HG03280 (cell line): ENCODE measurements at regions not wholly inside any gene's neighbourhood (a gene's known extent, or its start where the extent isn't known, plus 50 kb on each side); places are given as distances from the start of the nearest gene placed in this dataset.
"Not testable (repeated sequence)": the region's sequence is repeated elsewhere in the genome, so short reads cannot be mapped to it uniquely, and the experiment has no call there.

Experiments
- ATAC-seq: cut with Tn5 transposase; IDR thresholded peaks from one replicate; pipeline ENCODE4 v1.9.1; 2021; ENCODE audit warnings: mild to moderate bottlenecking, moderate library complexity; ENCODE audit not compliant: unreplicated experiment

DNA sequence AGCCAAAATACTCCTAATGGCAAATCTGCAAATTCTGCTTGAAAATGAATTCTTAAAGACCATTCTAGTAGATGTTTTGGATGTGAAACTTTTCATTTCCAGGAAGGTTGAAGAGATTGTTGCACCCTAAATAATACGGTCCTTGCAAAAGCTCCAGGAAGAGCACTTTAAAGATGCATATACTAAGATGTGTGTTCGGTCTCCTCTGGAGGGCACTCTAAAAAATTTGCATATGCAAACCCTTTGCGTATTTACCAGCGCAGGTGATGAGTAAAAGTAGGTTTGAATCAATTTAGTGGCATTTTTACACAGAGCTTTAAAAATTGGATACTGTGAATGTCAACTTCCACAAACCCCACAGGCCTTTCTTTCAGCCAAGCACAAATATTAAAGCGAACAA lies 378.1 kb upstream of the SORCS1 start:
- ATAC-seq, result no peak

DNA sequence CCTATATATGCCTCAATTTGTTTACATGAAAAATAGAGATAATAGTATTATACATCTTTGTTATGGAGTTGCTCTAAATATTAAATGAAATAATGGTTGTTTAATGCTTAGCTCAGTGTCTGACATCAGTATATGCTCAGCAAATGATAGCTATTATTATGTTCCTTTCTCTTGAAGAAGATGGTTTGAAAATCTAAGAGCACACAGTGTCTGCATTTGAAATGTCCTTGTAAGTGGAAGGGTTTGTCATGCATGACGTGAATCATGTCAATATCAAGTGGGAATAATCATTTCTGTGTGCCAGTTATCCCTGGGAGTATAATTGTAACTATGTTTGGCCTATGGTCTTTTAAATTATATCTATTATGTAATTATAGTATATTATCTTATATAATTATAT lies 377.5 kb upstream of the SORCS1 start:
- ATAC-seq, result no peak

DNA sequence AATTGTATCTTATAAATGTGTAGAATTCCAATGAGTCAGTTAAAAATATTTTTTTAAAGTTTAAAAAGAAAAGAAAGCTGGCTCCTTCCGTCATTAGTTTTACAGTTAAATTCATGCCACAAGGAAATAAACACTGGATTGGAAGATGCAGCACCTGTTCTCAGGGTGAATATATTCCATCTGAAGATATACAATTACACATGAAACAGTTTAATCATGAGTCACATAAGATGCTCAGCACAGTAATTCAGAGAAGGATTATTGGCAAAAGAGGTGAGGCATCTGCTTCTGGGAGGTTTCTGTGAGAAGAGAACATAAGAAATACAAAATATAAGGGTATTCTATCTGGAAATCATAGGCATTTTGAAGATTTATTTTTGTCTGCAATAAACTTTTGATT lies 376.5 kb upstream of the SORCS1 start:
- no peak for ATAC-seq

DNA sequence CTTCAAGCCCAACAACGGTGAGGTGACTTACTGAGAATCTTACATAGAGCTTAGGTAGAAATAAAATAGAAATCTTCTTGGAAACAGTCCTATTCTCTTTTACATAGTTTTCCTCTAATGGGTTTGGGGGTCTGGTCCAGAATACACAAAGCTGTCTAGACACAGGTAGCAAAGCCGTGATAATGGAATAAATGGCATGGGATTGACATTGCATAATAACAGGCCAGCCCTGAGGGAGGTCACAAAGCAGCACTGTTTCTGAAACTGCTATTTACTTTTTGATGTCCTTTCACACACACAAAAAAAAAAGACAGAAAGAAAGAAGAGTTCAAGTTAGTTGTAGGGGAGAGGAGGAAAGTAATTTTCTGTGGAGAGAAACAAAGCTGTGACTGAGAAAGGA lies 364.8 kb upstream of the SORCS1 start:
- ATAC-seq, result no peak

DNA sequence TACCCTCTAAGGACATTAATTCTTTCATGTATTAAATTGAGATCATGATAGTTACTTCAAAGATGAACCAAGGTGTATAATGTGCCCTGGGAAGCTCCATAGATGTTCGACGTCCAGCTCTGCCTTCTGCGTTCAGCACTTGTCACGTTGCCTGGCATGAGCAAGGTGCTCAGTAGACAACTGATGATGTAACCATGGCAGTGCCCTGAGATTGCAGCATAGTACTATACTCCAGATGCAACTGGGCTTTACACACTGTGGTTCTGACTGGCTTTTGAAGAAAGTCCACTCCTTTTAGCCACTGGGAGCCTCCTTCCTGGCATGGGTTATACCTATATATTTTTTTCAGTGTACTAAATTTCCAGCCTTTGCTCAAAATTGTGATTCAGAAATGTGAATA lies 355.8 kb upstream of the SORCS1 start:
- no peak for ATAC-seq

DNA sequence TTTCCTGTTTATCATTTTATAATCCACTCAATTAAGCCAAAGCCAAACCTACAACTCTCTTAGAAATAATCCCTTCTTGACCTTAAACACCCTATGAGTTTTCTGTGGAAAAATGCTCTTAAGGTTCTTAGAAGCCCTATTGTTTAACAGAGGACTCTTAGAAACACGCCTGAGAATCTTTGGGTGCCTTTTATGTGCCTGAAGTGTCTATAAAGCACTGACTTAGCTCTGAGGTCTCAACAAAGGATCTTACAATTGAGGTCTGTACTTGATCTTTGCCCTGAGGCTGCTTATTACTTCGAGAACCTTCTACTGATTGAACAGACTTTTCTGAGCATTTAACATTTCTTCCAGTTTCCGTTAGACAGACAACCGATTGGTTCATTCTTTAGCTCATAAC lies 353.3 kb upstream of the SORCS1 start:
- ATAC-seq, result no peak

DNA sequence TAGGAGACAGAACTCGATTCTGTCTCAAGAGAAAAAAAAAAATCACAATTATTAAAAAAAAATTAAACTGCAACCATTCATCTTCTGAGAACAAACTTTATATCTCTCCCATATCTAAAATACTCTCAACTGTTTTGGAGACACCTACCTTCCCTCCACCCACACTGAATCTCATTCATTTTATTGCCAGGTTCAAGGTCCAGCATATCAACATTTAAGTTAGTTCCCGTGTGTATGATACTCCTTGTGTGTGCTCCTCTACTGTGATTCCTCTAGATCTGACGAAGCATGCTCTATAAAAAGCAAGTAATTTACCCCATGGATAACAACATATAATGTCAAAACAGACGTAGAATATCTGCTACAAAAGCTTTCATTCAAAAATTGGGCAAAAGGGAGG lies 351.8 kb upstream of the SORCS1 start:
- no peak for ATAC-seq

DNA sequence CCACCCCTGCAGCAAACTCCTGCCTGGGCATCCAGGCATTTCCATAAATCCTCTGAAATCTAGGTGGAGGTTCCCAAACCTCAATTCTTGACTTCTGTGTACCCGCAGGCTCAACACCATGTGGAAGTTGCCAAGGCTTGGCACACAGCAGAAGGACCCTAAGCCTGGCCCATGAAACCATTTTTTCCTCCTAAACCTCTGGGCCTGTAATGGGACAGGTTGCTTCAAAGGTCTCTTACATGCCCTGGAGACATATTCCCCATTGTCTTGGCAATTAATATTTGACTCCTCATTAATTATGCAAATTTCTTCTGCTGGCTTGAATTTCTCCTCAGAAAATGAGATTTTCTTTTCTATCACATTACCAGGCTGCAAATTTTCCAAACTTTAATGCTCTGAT lies 339.5 kb upstream of the SORCS1 start:
- not testable (repeated sequence) for ATAC-seq

DNA sequence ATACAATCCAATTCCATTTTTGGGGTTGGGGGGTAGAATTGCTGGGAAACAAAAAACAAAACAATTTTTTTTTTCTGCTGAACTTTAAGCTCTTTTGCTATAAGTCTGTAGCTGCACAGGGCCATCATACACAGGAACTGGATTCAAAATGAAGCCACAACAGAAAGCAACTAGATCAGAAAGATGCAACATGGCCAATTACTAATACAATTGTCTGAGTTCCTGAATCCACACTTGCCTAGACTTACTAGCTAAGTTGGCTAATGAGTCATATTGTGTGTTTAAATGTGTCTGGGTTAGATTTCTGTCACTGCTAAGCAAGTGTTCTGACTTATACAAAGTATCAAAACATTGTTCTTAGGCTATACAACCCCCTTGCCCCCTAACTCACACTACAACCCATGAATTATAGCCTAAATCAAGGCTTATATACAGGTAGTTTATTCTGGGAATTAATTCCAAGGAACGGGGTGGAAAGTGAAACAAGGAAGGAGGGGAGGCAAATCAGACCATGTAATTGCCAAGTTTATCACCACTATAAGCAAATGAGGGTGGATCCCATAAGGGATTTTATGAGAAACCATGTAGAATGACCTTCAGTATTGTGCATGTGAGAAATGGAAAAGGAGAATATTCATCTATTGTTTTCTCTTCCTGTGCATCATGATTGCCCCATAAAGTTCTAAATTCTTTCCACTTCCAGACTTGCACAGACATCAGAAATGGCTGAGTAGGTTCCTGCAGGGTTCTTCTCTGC lies 337.9 kb upstream of the SORCS1 start:
- ATAC-seq, result no peak

DNA sequence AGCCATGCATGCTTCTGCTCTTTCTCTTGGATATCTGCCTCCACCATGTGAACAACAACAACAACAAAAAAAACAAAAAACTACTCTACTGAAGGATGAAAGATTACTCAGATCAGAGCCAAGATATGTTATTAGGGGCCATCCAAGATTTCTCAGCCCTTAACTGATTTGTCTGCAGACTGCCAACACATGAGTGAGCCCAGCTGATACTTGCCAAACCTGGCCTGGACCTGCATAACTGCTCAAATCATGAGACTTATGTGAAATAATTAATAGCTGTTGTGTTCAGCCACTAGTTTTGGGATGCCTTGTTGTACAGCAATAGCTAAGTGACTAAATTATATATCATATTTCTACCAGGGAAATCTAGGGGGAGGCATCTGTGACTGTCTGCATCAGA lies 334.5 kb upstream of the SORCS1 start:
- ATAC-seq, result no peak

DNA sequence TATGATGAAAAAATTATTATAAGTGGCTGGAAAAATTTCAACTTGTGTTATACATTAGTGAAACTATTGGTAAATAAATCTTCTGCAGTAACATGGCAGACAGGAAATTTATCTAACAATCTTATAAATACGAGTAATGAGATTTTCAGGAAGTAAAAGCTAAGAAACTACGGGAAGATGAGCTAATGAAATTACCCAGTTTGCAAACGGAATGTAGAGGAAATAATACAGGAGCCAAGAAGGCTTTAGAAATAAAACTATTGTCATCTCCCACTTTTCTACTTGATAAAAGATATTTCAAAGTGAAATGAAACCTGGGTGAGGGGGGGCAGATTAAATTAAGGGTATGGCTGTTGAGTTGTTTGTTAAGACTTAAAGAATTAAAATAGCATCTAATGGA lies 332.5 kb upstream of the SORCS1 start:
- ATAC-seq, result no peak

DNA sequence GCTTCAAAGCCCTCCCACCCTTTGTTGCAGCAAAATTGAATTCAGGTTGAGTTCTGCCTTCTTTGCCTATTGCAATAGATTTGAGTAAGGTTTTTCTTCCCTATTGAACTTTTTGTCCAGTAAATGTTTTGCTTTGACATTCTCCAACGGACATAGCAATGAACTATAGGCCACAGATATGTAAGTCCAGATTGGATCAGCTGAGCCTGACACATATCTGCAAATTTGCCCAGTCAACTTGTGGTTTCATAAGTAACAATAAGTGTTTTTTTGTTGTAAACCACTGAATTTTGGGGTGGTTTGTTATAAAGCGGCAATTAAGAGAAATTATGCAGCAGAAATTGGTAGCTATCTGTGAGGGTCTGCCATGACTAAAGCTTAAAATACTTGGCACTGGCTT lies 332.1 kb upstream of the SORCS1 start:
- no peak for ATAC-seq

DNA sequence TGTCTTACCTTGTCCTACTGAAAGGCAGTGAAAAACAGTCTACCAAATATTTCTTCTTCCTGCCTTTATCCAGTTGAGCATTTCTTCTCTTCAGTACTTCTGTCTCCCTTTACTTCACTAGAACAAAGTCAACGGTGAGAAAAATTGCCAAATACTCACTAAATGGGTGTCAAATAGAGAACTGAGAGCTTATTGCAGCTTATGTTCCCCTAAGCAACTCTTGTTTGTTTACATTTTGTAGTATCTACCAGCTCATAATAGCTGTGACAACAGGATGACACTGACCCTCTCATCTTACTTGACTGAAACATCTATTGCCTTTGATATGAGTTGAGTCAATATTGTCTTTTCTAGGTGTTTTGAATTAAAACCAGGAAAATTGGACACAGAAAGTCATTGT lies 327.9 kb upstream of the SORCS1 start:
- ATAC-seq, result no peak

DNA sequence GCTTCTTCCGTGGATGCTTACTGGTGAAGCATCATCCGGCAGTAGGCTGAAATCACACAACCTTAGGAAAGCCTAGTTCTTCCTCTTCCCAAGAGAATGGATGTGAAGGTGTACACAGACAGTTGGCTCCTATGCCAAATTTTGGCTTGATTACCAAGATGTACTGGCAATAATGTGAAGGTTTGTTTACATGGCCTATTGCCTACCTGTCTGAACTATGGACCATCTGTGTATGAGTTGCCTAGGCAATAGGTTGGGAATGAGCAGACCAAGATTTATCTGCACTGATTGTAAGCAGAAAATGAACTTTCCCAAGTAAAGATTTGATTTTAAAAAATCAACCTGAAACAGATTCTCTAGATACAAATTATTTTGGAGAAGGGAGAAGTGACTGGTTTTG lies 325.9 kb upstream of the SORCS1 start:
- ATAC-seq, result no peak

DNA sequence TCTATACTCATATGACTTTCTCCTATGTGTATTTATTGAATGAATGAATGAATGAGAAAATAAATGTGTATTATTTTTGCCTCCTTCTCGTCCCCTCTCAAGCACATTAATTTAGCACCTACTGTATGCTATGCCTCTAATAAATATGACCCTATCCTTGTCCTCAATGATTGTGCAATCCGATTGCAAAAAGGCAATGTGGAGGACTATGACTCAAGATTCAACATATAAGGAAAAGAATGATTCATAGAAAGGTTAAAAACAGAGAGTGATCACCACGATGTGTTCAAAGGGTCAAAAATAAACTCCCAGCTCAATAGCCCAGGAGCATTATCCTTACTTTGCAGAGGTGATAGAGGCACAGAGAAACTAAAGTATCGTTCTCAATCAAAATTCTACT lies 322.8 kb upstream of the SORCS1 start:
- ATAC-seq, result no peak

DNA sequence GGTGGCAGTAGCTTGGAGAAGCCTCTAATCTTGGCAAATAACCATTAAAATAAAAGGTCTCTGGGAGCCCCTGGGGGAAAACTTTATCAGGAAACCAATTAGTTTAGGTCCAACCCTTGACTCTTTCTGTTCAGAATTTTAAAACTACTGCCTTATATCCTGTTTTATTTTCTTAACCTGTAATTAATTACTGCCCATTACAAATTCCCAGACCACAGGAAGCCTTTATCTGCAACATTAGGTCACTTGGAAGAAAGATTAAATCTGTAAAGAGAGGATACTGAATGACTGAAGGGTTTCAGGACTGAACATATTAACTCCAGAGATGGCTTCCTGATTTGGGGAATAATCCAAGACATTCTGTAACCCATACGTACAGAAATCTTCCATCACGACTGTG lies 320.5 kb upstream of the SORCS1 start:
- ATAC-seq, result no peak

DNA sequence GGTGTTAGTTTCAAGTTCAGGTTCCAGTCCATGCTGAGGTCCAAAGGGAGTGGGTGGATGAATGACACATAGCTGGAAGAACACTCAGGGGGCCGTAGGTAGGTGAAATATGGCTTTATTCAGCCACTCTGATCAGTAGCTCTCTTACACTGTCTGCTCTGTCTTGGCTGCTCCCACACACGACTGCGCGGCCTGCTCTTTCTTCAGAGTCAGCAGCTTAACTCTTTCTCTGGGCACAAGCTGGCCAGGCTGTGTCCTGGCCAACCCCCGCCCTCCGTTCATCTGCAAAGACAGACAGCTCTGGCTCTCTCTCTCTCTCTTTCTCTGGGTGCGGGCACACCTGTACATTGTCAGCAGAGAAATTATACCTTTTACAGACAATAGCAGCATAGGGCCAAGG lies 317.4 kb upstream of the SORCS1 start:
- no peak for ATAC-seq

DNA sequence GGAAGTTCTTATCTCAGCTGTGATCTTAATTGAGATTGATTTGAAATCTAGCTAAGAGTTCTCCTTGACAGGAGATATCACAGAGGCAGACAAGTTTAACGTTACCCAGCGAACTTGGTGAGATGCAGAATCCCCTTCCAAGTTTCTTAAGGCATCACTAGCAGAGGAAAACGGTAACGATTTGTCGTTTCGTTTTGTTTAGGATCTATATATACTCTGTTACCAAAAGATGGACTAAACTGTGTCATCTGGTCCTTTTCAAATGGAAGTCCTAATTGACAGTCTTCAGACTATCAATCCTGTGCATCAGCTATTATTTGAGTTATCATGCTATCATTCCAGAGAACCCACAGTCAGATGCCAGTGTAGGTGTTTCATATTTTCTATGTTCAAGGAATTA lies 316.7 kb upstream of the SORCS1 start:
- no peak for ATAC-seq

DNA sequence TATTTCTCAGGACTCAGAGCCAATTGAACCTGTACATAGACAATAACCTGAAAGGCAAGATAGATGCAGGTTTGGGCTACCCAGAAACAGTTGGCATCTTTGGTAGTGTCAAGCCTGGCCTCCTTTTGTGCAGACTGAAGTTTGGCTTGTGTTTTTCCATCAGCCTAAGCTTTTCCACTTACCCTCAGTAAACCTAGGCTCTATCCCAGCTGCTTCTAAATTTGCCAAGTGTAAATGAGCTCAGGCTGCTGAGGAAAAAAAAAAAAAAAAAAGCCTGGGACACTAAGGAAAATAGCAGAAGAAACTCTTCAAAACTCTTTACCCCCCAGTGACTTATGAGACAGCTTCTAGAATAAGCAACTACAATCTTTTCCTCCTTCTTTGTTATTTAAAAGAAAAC lies 316.3 kb upstream of the SORCS1 start:
- no peak for ATAC-seq

DNA sequence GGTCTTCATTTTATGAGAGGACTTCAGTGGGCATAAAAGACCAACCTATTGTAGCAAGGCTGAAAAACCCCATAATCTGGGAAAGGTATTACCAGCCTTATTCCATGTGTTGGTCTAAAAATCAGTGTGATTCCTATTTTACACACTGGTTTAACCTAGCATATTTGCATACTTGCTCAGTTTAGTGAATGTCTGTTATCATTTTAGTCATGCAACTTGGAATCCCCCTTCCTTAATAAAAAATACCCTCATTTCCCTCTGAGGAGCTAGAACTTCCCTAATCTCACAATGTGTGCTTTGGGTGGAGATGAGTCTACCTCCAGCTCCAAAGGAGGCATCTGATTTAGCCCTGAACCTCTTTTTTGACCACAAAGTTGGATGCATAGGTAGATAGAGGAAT lies 312.8 kb upstream of the SORCS1 start:
- no peak for ATAC-seq

DNA sequence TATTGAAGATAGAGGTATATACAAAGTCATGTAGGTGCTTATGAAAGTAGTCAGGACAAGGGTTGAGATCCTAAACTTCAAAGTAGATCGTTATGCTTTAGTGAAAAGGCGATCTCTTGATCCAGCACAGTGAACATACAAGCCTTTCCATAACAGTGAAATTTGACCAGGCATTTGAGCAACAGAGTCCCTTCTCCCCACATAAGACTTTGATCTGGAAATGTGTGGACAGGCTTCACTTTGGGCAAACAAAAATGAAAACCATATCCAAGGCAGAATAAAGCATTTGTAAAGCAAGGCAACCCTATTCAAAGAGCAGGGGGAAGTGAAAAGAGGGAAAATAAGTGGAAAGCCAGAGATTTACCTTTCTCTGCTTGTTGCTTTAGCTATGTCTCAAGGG lies 311.9 kb upstream of the SORCS1 start:
- ATAC-seq, result no peak

DNA sequence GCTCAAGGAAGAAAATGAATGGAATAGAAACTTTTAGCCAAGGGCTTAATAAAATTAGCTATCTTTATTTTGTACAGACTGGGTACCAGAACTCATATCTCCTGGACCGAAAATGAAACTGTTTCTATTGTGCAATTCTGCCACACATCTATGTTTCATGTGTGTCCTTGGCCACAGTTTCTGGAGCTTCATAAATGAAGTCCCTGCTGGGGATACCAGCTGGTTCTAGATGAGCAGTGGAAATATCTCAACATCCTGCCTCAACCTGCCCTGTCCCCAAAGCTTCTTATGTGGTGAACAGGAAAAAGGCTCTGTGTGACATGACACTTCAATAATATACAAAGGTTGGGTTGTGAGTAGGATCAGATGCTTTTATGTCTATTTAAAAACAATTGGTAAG lies 310.1 kb upstream of the SORCS1 start:
- no peak for ATAC-seq

DNA sequence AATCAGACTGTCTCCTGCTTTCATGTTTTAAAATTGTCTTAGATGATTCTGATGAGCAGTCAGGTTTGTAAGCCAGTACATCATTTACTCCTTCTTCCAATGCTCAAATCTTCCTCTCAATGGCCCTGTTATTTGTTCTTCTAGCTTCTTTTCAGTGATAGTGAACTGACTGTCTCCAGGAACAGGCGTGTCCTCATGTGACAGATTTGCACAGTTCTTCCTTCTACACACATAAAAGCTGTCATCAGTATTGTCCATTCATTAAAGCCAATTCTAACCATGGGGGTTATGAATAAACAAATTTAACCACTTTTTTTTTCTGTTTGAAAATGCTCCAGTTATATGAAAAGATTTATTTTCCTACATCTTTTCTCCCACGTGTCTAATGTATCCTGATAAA lies 308.7 kb upstream of the SORCS1 start:
- no peak for ATAC-seq
